Left lung (tissue), 4 donors: ENCODE measurements at regions not wholly inside any gene's neighbourhood (a gene's known extent, or its start where the extent isn't known, plus 50 kb on each side); places are given as distances from the start of the nearest gene placed in this dataset.

Experiments used
- ATAC-seq: fragments of 200-7000 bp; cut with Tn5 transposase; one replicate; pipeline ENCODE4 v1.9.1; 2020; ENCODE audit warnings: moderate library complexity
- DNase-seq, 4 donors: peaks; one replicate each; pipeline ENCODE4 v3.0.0-alpha.2; 2013 to 2020
- H3K27ac ChIP-seq, 2 donors: fragments of 200-600 bp; sonication (generic) in 1 of 2; one replicate each; pipeline versions ENCODE4 v1.5.0 to v1.8.0; 2020 to 2021
- H3K27me3 ChIP-seq, 2 donors: fragments of 200-600 bp; sonication (generic) in 1 of 2; one replicate each; pipeline versions ENCODE4 v1.5.0 to v1.8.0; 2020 to 2021
- H3K36me3 ChIP-seq, 2 donors: fragments of 200-600 bp; sonication (generic) in 1 of 2; one replicate each; pipeline versions ENCODE4 v1.5.0 to v1.8.0; 2020 to 2021
- H3K4me1 ChIP-seq, 2 donors: fragments of 200-600 bp; one replicate each; pipeline ENCODE4 v1.8.0; 2021
- H3K4me3 ChIP-seq, 2 donors: fragments of 200-600 bp; sonication (generic) in 1 of 2; one replicate each; pipeline versions ENCODE4 v1.5.0 to v1.8.0; 2020 to 2021; ENCODE audit warnings: mild to moderate bottlenecking in 1 of 2
- H3K9me3 ChIP-seq, 2 donors: fragments of 200-600 bp; sonication (generic) in 1 of 2; one replicate each; pipeline versions ENCODE4 v1.5.0 to v1.8.0; 2020 to 2021
- intact Hi-C, 2 donors: fragments of 100-400 bp; cut with DNase I; formaldehyde crosslinking; loops; one replicate each; pipeline versions ENCODE4 v1.11.2 to v1.14.2; 2022
- TF ChIP-seq, protein P1 (sequence below), 2 donors: fragments of 200-600 bp; sonication (generic) in 1 of 2; IDR thresholded peaks; one replicate each; pipeline versions ENCODE4 v1.5.0 to v1.8.0; 2021; ENCODE audit warnings: antibody characterized with exemption in 2 of 2
- donor health status: DM: no; HTN: yes; CAD: no.
- donor health status: DM: no; HTN: no; CAD: no.

DNA sequence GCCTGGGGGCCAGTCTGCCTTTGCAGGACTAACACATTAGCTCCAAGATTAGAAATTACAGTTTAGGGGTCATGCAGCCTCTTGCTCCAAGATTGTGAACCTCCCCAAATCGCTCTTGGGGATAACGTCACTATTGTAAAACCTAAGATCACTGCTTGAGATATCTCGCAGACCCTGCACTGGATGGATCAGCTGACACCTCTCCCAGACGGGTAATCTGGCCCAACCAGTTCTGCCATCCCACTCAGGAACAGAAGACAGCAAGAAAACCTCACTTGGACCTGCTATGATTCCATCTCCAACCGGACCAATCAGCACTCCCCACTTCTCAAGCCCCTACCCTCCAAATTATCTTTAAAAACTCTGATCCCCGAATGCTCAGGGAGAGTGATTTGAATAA is 431.2 kb downstream of the GPM6A start:
- DNase-seq (no peak), ATAC-seq (no peak)
- intact Hi-C loops, result no loop called here
- no peaks in the 10 kb centered on the region for H3K36me3 ChIP-seq
- H3K27me3 ChIP-seq, result no peaks in the 10 kb centered on the region
- no peaks in the 10 kb centered on the region for H3K4me1 ChIP-seq
- no peaks in the 10 kb centered on the region for H3K9me3 ChIP-seq
- no peak overlapping the region for H3K27ac ChIP-seq
- H3K4me3 ChIP-seq, result no peak overlapping the region
- TF ChIP-seq, protein P1, sequence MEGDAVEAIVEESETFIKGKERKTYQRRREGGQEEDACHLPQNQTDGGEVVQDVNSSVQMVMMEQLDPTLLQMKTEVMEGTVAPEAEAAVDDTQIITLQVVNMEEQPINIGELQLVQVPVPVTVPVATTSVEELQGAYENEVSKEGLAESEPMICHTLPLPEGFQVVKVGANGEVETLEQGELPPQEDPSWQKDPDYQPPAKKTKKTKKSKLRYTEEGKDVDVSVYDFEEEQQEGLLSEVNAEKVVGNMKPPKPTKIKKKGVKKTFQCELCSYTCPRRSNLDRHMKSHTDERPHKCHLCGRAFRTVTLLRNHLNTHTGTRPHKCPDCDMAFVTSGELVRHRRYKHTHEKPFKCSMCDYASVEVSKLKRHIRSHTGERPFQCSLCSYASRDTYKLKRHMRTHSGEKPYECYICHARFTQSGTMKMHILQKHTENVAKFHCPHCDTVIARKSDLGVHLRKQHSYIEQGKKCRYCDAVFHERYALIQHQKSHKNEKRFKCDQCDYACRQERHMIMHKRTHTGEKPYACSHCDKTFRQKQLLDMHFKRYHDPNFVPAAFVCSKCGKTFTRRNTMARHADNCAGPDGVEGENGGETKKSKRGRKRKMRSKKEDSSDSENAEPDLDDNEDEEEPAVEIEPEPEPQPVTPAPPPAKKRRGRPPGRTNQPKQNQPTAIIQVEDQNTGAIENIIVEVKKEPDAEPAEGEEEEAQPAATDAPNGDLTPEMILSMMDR (IDR thresholded peaks at IDR 0.05), result no peak

DNA sequence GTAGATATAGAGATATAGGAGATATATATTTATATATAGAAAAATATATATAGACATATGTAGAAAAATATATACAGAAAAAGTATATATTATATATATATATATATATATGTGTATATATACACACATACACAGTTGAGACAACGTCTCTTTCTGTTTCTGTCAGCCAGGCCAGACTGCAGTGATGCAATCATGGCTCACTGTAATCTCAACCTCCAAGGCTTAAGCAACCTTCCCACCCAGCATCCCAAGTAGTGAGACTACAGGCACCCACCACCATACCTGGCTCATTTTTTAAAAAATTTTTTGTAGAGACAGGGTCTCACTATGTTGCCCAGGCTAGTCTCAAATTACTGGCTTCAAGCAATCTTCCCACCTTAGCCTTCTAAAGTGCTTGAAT is 426.3 kb downstream of the GPM6A start:
- intact Hi-C loops, result no loop called here

DNA sequence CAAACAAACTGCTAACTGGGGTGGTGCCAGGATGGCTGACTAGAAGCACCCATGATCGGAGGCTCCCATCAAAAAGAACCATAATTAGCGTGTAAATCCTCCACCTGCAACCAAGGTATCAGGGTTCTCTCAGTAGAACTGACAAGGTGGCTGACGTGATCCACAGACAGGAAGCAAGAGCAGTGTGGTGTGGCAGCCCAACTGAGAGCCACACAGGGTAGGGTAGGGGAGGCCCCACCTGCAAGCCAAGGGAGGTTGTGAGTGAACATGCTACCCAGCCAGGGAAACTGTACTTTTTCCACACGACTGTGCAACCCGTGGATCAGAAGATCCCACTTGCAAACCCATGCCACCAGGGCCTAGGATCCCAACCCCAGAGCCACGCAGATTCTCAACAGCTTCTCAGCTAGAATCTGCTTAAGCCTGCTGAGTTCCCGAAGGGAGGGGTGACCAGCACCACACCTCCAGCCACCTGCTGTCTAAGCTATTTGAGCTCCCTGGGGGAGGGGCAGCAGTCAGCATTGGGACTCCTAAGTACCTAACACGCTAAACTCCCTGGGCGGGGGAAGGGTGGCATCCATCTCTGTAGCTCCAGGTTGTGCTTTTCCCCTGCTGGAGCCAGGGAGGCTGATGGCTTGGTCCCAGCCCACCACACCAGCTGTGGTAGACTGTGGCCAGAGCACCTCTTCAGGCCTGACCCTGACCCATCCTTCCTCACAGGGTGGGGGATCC is 425.1 kb downstream of the GPM6A start:
- ATAC-seq, result no peak
- Histone ChIP-seq H3K27me3 (no peaks in the 10 kb centered on the region), H3K4me3 (no peak overlapping the region), H3K36me3 (no peaks in the 10 kb centered on the region), H3K4me1 (no peaks in the 10 kb centered on the region), H3K27ac (no peak overlapping the region), H3K9me3 (peaks cover 0 to 2% of the 10 kb centered on the region in 2 donors)
- intact Hi-C loops, result no loop called here
- peak in 1 of 4 donors; percentile 44 for DNase-seq
- TF ChIP-seq, protein P1 (IDR thresholded peaks at IDR 0.05), result no peak

More for the DNA sequence above, 426.3 kb downstream of the GPM6A start:
- ATAC-seq (no peak), DNase-seq (no peak)
- no peaks in the 10 kb centered on the region for H3K4me1 ChIP-seq
- TF ChIP-seq, protein P1 (IDR thresholded peaks at IDR 0.05), result no peak
- H3K27me3 ChIP-seq, result no peaks in the 10 kb centered on the region
- H3K27ac ChIP-seq, result no peak overlapping the region
- H3K4me3 ChIP-seq, result no peak overlapping the region
- no peaks in the 10 kb centered on the region for H3K36me3 ChIP-seq
- no peaks in the 10 kb centered on the region for H3K9me3 ChIP-seq

DNA sequence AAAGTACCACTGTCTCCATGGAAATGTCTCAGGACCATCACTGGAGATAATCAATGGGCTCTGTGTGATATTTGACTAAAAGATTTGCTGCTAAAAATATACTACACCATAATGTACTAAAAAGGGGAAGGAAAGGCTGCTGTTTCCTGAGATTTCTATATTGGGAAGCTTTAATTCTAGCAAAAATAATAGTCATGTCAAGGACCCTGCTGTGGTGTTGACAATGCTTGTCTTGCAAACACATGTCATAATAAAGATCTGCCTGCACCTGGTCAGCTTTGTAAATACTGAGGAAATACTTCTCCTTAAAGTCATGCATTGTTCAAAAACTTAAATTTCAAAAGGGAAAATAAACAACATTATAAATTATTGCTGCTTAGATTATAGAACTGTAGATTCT is 417.9 kb downstream of the GPM6A start:
- TF ChIP-seq, protein P1 (IDR thresholded peaks at IDR 0.05), result no peak
- Histone ChIP-seq H3K4me1 (no peaks in the 10 kb centered on the region), H3K27me3 (no peaks in the 10 kb centered on the region), H3K36me3 (no peaks in the 10 kb centered on the region), H3K27ac (no peak overlapping the region), H3K4me3 (no peak overlapping the region), H3K9me3 (peaks cover 0 to 11% of the 10 kb centered on the region in 2 donors)
- DNase-seq, result no peak
- intact Hi-C loops, result no loop called here
- no peak for ATAC-seq

DNA sequence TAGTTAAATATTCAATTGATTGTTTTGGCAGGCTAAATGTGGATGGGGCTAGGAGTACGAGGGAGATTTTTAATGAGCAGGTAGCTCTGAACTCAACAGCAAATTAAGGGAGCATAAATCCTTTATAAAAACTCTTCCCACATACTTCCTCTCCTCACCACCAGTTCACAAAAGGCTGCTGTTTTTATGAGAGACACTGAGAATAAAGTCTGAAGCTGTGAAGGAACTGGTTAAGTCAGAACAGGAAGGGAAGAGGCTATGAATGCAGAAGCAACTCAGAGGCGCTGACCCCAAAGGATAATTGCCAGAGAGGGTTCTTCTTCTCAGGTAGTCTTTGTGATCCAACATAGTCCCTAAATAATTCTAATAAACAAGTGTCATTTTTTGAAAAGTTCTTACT is 406.1 kb downstream of the GPM6A start:
- no peaks in the 10 kb centered on the region for H3K27me3 ChIP-seq
- TF ChIP-seq, protein P1 (IDR thresholded peaks at IDR 0.05), result no peak
- intact Hi-C loops, result no loop called here
- peaks cover 0 to 5% of the 10 kb centered on the region in 2 donors for H3K9me3 ChIP-seq
- no peaks in the 10 kb centered on the region for H3K36me3 ChIP-seq
- no peak overlapping the region for H3K27ac ChIP-seq
- ATAC-seq, result no peak
- DNase-seq, result no peak
- H3K4me1 ChIP-seq, result no peaks in the 10 kb centered on the region
- no peak overlapping the region for H3K4me3 ChIP-seq
